Amygdala (tissue), 56 donors: ENCODE measurements at regions not wholly inside any gene's neighbourhood (a gene's known extent, or its start where the extent isn't known, plus 50 kb on each side); places are given as distances from the start of the nearest gene placed in this dataset.

Experiments used
- DNase-seq, 56 donors: peaks; one replicate each; lab custom pipeline; 2025; lab: John Stamatoyannopoulos, UW

GRCh38 chr2:64819774-64820688, 166.3 kb upstream of the SERTAD2 start:
- peak in 1 of 56 donors; percentile 10 for DNase-seq

GRCh38 chr2:64820901-64821300, 167.2 kb upstream of the SERTAD2 start:
- DNase-seq = no peak

- DNase-seq = no peak
These were observed 165.4 kb upstream of the SLC1A4 start for GRCh38 chr2:64823794-64824193.

GRCh38 chr2:64825831-64826491, 163.2 kb upstream of the SLC1A4 start:
- DNase-seq = no peak

GRCh38 chr2:64826703-64827102, 162.5 kb upstream of the SLC1A4 start:
- no peak for DNase-seq

GRCh38 chr2:64828261-64828660, 160.9 kb upstream of the SLC1A4 start:
- DNase-seq = no peak

- no peak for DNase-seq
These were observed 159.7 kb upstream of the SLC1A4 start for GRCh38 chr2:64829525-64829924.

- peak in 49 of 56 donors; percentile 8 to 85 (median 54) for DNase-seq
These were observed 157.8 kb upstream of the SLC1A4 start for GRCh38 chr2:64831134-64831976.

- no peak for DNase-seq
These were observed 157.2 kb upstream of the SLC1A4 start for GRCh38 chr2:64831977-64832328.

- DNase-seq = no peak
These were observed 156.3 kb upstream of the SLC1A4 start for GRCh38 chr2:64832936-64833335.

GRCh38 chr2:64836566-64836965, 152.6 kb upstream of the SLC1A4 start:
- no peak for DNase-seq

- no peak for DNase-seq
These were observed 152.0 kb upstream of the SLC1A4 start for GRCh38 chr2:64837116-64837731.

GRCh38 chr2:64837925-64838641, 151.1 kb upstream of the SLC1A4 start:
- peak in 3 of 56 donors; percentile 3 to 6 (median 4) for DNase-seq

GRCh38 chr2:64838817-64839216, 150.4 kb upstream of the SLC1A4 start:
- no peak for DNase-seq

GRCh38 chr2:64839844-64840243, 149.4 kb upstream of the SLC1A4 start:
- DNase-seq = no peak

- DNase-seq = no peak
These were observed 148.7 kb upstream of the SLC1A4 start for GRCh38 chr2:64840426-64840881.

GRCh38 chr2:64841461-64841860, 147.7 kb upstream of the SLC1A4 start:
- DNase-seq = no peak

GRCh38 chr2:64842030-64842429, 147.2 kb upstream of the SLC1A4 start:
- DNase-seq = no peak

- no peak for DNase-seq
These were observed 145.1 kb upstream of the SLC1A4 start for GRCh38 chr2:64844087-64844486.
